ENCODE measurements at regions not wholly inside any gene's neighbourhood (a gene's known extent, or its start where the extent isn't known, plus 50 kb on each side); places are given as distances from the start of the nearest gene placed in this dataset.

DNA sequence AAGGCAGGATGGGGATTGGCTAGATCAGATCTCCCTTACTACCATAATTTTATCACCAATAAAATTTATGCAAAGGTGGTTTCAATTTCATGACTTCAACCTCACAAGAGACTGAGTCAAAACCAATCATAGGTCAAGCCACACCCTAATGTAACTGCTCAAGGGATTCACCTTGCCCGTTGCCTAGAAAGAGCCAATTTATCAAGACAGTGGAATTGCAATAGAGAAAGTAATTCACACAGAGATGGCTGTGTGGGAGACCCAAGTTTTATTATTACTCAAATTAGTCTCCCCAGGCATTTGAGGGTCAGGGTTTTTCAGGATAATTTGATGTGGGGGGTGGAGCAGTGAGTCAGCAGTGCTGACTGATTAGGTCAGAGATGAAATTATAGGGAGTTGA lies 340.6 kb downstream of the RND3 start:
- TF ChIP-seq CTCF (IDR thresholded peaks at IDR 0.05) (no peak), POLR2A (IDR thresholded peaks at IDR 0.05) (no peak)

All from lower leg skin (tissue), 3 donors.